Keratinocyte (primary cell): ENCODE measurements at regions not wholly inside any gene's neighbourhood (a gene's known extent, or its start where the extent isn't known, plus 50 kb on each side); places are given as distances from the start of the nearest gene placed in this dataset.

ENCODE experiments used
- DNase-seq: peaks from one replicate; pipeline ENCODE4 v3.0.0-alpha.2; 2011; ENCODE audit warnings: low read depth, missing footprints, low spot score
- FAIRE-seq: peaks from 2 replicates; lab custom pipeline; 2011; peaks lifted over from hg19 to GRCh38; lab: Jason Lieb, UNC
- H2AFZ ChIP-seq: 2 replicates; pipeline ENCODE4 v1.6.0; 2012; ENCODE audit warnings: low read length, control low read depth, inconsistent platforms; ENCODE audit not compliant: control insufficient read depth
- H3K27ac ChIP-seq: 2 replicates; pipeline ENCODE4 v1.5.1; 2011; ENCODE audit warnings: low read length; ENCODE audit not compliant: control insufficient read depth, insufficient read depth
- H3K27me3 ChIP-seq: 3 replicates; pipeline ENCODE4 v1.6.0; 2011; ENCODE audit warnings: low read length; ENCODE audit not compliant: control insufficient read depth, insufficient read depth; ENCODE audit errors: extremely low read depth
- H3K36me3 ChIP-seq, 2 experiments: 2 replicates in 1 of 2; 3 replicates in 1 of 2; pipeline ENCODE4 v1.5.1; 2011; ENCODE audit warnings: low read length in 2 of 2, mild to moderate bottlenecking in 1 of 2; ENCODE audit not compliant: control insufficient read depth in 2 of 2, insufficient read depth in 2 of 2; ENCODE audit errors: extremely low read depth in 1 of 2
- H3K4me1 ChIP-seq: 3 replicates; pipeline ENCODE4 v1.5.1; 2011; ENCODE audit warnings: low read length; ENCODE audit not compliant: control insufficient read depth, insufficient read depth; ENCODE audit errors: extremely low read depth
- H3K4me2 ChIP-seq: 3 replicates; pipeline ENCODE4 v1.6.0; 2011; ENCODE audit warnings: low read depth, low read length; ENCODE audit not compliant: control insufficient read depth, insufficient read depth; ENCODE audit errors: extremely low read depth
- H3K4me3 ChIP-seq, 3 experiments: fragments of 200-600 bp in 1 of 3; sonication (generic) in 1 of 3; 2 replicates in 2 of 3; 3 replicates in 1 of 3; pipeline ENCODE4 v1.5.1; 2011 to 2016; ENCODE audit warnings: low read length in 3 of 3, mild to moderate bottlenecking in 3 of 3, control low read depth in 2 of 3, inconsistent platforms in 1 of 3, low read depth in 1 of 3, mixed read lengths in 1 of 3, mixed run types in 1 of 3, moderate library complexity in 1 of 3; ENCODE audit not compliant: control insufficient read depth in 2 of 3, insufficient read depth in 2 of 3; ENCODE audit errors: extremely low read depth in 1 of 3
- H3K79me2 ChIP-seq: 2 replicates; pipeline ENCODE4 v1.6.0; 2012; ENCODE audit warnings: low read length; ENCODE audit not compliant: control insufficient read depth, insufficient read depth
- H3K9ac ChIP-seq: 3 replicates; pipeline ENCODE4 v1.6.0; 2011; ENCODE audit warnings: low read length; ENCODE audit not compliant: control insufficient read depth, insufficient read depth; ENCODE audit errors: extremely low read depth
- H3K9me1 ChIP-seq: 3 replicates; pipeline ENCODE4 v1.6.0; 2011; ENCODE audit warnings: low read length; ENCODE audit not compliant: control insufficient read depth, insufficient read depth; ENCODE audit errors: extremely low read depth
- H3K9me3 ChIP-seq: 2 replicates; pipeline ENCODE4 v1.5.1; 2012; ENCODE audit warnings: low read depth, low read length; ENCODE audit not compliant: control insufficient read depth
- H4K20me1 ChIP-seq: 3 replicates; pipeline ENCODE4 v1.6.0; 2011; ENCODE audit warnings: low read length; ENCODE audit not compliant: control insufficient read depth, insufficient read depth; ENCODE audit errors: extremely low read depth
- CTCF ChIP-seq, 3 experiments: IDR thresholded peaks in 1 of 3; conservative IDR thresholded peaks in 1 of 3; optimal IDR thresholded peaks in 1 of 3; 2 replicates in 2 of 3; 3 replicates in 1 of 3; pipeline versions ENCODE3 to v1.5.1; 2011; ENCODE audit warnings: low read length in 3 of 3, mild to moderate bottlenecking in 3 of 3, moderate library complexity in 2 of 3, control low read depth in 1 of 3, inconsistent platforms in 1 of 3; ENCODE audit not compliant: insufficient read depth in 2 of 3; ENCODE audit errors: extremely low read depth in 1 of 3
- EZH2 ChIP-seq: IDR thresholded peaks from one replicate; pipeline ENCODE4 v1.6.1; 2012; ENCODE audit warnings: inconsistent platforms, mild to moderate bottlenecking, low read length, moderate library complexity
- dilution Hi-C: fragments of 300-500 bp; cut with MboI; formaldehyde crosslinking; loops from one replicate; pipeline ENCODE4 v1.7.0; 2020; ENCODE audit warnings: low sequenced_read_pairs; ENCODE audit not compliant: extremely low pct_ligation_motif_present

GRCh38 chr5:44646016-44646415, 162.7 kb upstream of the MRPS30 start:
- no peak overlapping the region for H2AFZ ChIP-seq
- no peaks in the 10 kb centered on the region for H3K9me1 ChIP-seq
- no peaks in the 10 kb centered on the region for H3K79me2 ChIP-seq
- no peaks in the 10 kb centered on the region for H4K20me1 ChIP-seq
- no peaks in the 10 kb centered on the region for H3K36me3 ChIP-seq
- no peaks in the 10 kb centered on the region for H3K27me3 ChIP-seq
- no peak overlapping the region for H3K4me2 ChIP-seq
- H3K4me1 ChIP-seq: no peaks in the 10 kb centered on the region
- no peaks in the 10 kb centered on the region for H3K9me3 ChIP-seq
- no peak overlapping the region for H3K27ac ChIP-seq
- H3K9ac ChIP-seq: no peak overlapping the region
- no peak for FAIRE-seq
- TF ChIP-seq EZH2: no peak
- no peak for TF ChIP-seq CTCF (optimal IDR thresholded peaks at IDR 0.05 in 1 of 3, IDR thresholded peaks at IDR 0.05 in 1 of 3, conservative IDR thresholded peaks at IDR 0.05 in 1 of 3; ENCODE audit: extremely low read depth in 1 of 3, insufficient read depth in 2 of 3, low read length in 3 of 3)
- no peak for DNase-seq
- no peak overlapping the region for H3K4me3 ChIP-seq
- dilution Hi-C loops: no loop called here

- H3K4me2 ChIP-seq: no peak overlapping the region
- H3K27me3 ChIP-seq: no peaks in the 10 kb centered on the region
- H3K79me2 ChIP-seq: no peaks in the 10 kb centered on the region
- H3K4me3 ChIP-seq: no peak overlapping the region
- H4K20me1 ChIP-seq: no peaks in the 10 kb centered on the region
- H3K9ac ChIP-seq: no peak overlapping the region
- TF ChIP-seq EZH2 (no peak), CTCF (optimal IDR thresholded peaks at IDR 0.05 in 1 of 3, IDR thresholded peaks at IDR 0.05 in 1 of 3, conservative IDR thresholded peaks at IDR 0.05 in 1 of 3; ENCODE audit: extremely low read depth in 1 of 3, insufficient read depth in 2 of 3, low read length in 3 of 3) (no peak)
- H3K9me3 ChIP-seq: peaks cover 2% of the 10 kb centered on the region
- dilution Hi-C loops: no loop called here
- H3K9me1 ChIP-seq: no peaks in the 10 kb centered on the region
- no peak for FAIRE-seq
- no peaks in the 10 kb centered on the region for H3K4me1 ChIP-seq
- H3K36me3 ChIP-seq: no peaks in the 10 kb centered on the region
- H3K27ac ChIP-seq: no peak overlapping the region
- no peak for DNase-seq
- no peak overlapping the region for H2AFZ ChIP-seq
Observed at GRCh38 chr5:44645502-44645901, 163.2 kb upstream of the MRPS30 start.
